MCF 10A (cell line): ENCODE measurements at regions not wholly inside any gene's neighbourhood (a gene's known extent, or its start where the extent isn't known, plus 50 kb on each side); places are given as distances from the start of the nearest gene placed in this dataset.

Experiments
- BruUV-seq: library from RNA; stranded (reverse); fragments of 400-500 nt; replicated peaks from 2 replicates; lab custom pipeline; 2021; lab: Mats Ljungman, UMichigan
- CTCF ChIA-PET: fragments of 300-600 bp; sonication (Branson Sonifier 250); formaldehyde crosslinking; extraction: SDS; loops from one replicate; lab custom pipeline; 2021; ENCODE audit warnings: antibody characterized with exemption, inconsistent platforms; lab: Yijun Ruan, JAX
- POLR2A ChIA-PET: fragments of 300-600, 350-650 bp; sonication (Branson Sonifier 250); formaldehyde crosslinking; extraction: SDS; loops from one replicate; lab custom pipeline; 2020; ENCODE audit warnings: antibody characterized with exemption, inconsistent platforms; lab: Yijun Ruan, JAX
- DNase-seq: peaks from one replicate; pipeline ENCODE4 v3.0.0-alpha.2; 2018; ENCODE audit not compliant: unreplicated experiment
- H3K27ac Mint-ChIP-seq: one replicate; pipeline ENCODE4 v1.8.0; 2022; ENCODE audit warnings: mild to moderate bottlenecking, low read depth, mixed read lengths; ENCODE audit not compliant: unreplicated experiment
- H3K27me3 Mint-ChIP-seq: one replicate; pipeline ENCODE4 v1.8.0; 2022; ENCODE audit warnings: mixed read lengths; ENCODE audit not compliant: insufficient read depth, unreplicated experiment
- H3K36me3 Mint-ChIP-seq: one replicate; pipeline ENCODE4 v1.8.0; 2022; ENCODE audit warnings: mild to moderate bottlenecking, moderate library complexity, mixed read lengths; ENCODE audit not compliant: insufficient read depth, unreplicated experiment
- H3K4me1 Mint-ChIP-seq: one replicate; pipeline ENCODE4 v1.8.0; 2022; ENCODE audit warnings: mixed read lengths; ENCODE audit not compliant: insufficient read depth, unreplicated experiment
- H3K4me3 Mint-ChIP-seq: one replicate; pipeline ENCODE4 v1.8.0; 2022; ENCODE audit warnings: mild to moderate bottlenecking, moderate library complexity, mixed read lengths; ENCODE audit not compliant: unreplicated experiment
- H3K9me3 Mint-ChIP-seq: one replicate; pipeline ENCODE4 v1.8.0; 2022; ENCODE audit warnings: mixed read lengths; ENCODE audit not compliant: unreplicated experiment
- CTCF ChIP-seq: fragments of 200-600 bp; IDR thresholded peaks from one replicate; pipeline ENCODE4 v1.8.0; 2022; ENCODE audit warnings: antibody characterized with exemption, mild to moderate bottlenecking; ENCODE audit not compliant: unreplicated experiment
- intact Hi-C: fragments of 100-400 bp; cut with micrococcal nuclease; formaldehyde crosslinking; loops from 2 replicates; pipeline ENCODE4 v1.14.1; 2022

- ChIA-PET CTCF (no interaction called here), POLR2A (no interaction called here)
- peaks cover 47% of the 10 kb centered on the region for H3K27me3 Mint-ChIP-seq
- H3K27ac Mint-ChIP-seq, result no peak overlapping the region
- no peak overlapping the region for H3K4me3 Mint-ChIP-seq
- peaks cover 6% of the 10 kb centered on the region for H3K9me3 Mint-ChIP-seq
- no peaks in the 10 kb centered on the region for H3K36me3 Mint-ChIP-seq
- TF ChIP-seq CTCF, result no peak
- no TSS peak for BruUV-seq
- intact Hi-C loops, result no loop called here
- peaks cover 11% of the 10 kb centered on the region for H3K4me1 Mint-ChIP-seq
- DNase-seq, result no peak
Observed at GRCh38 chr7:45242261-45242660, 84.7 kb downstream of the RAMP3 start.

- POLR2A ChIA-PET, result interaction anchor here (0.7 kb wide), 1 partner anchor 121 kb away, joined by 3 read pairs; no protein-coding TSS in a partner anchor
- TF ChIP-seq CTCF, result no peak
Observed at GRCh38 chr7:45242698-45243097, 85.1 kb downstream of the RAMP3 start.

GRCh38 chr7:45244981-45245380 lies 87.4 kb downstream of the RAMP3 start:
- BruUV-seq, result no TSS peak
- Mint-ChIP-seq H3K27ac (no peak overlapping the region), H3K4me1 (peaks cover 7% of the 10 kb centered on the region), H3K27me3 (peaks cover 74% of the 10 kb centered on the region), H3K4me3 (no peak overlapping the region), H3K36me3 (no peaks in the 10 kb centered on the region), H3K9me3 (peaks cover 10% of the 10 kb centered on the region)
- POLR2A ChIA-PET, result no interaction called here
- DNase-seq, result no peak
- CTCF ChIA-PET, result interaction anchor here (0.6 to 2.0 kb wide), 4 partner anchors 14 to 30 kb away, joined by 3 to 9 read pairs (median 4); no protein-coding TSS in a partner anchor
- no peak for TF ChIP-seq CTCF
- intact Hi-C loops, result no loop called here

More at GRCh38 chr7:45242698-45243097, 85.1 kb downstream of the RAMP3 start:
- no peak overlapping the region for H3K4me3 Mint-ChIP-seq
- peaks cover 10% of the 10 kb centered on the region for H3K9me3 Mint-ChIP-seq
- no peak overlapping the region for H3K27ac Mint-ChIP-seq
- DNase-seq, result no peak
- no peaks in the 10 kb centered on the region for H3K36me3 Mint-ChIP-seq
- H3K27me3 Mint-ChIP-seq, result peaks cover 51% of the 10 kb centered on the region
- CTCF ChIA-PET, result interaction anchor here (0.6 kb wide), 1 partner anchor 76 kb away, joined by 4 read pairs; no protein-coding TSS in a partner anchor
- H3K4me1 Mint-ChIP-seq, result peaks cover 11% of the 10 kb centered on the region
- intact Hi-C loops, result no loop called here
- no TSS peak for BruUV-seq

- H3K27ac Mint-ChIP-seq, result no peak overlapping the region
- TF ChIP-seq CTCF, result no peak
- ChIA-PET POLR2A (no interaction called here), CTCF (interaction anchor here (0.6 to 2.0 kb wide), 4 partner anchors 13 to 109 kb away, joined by 3 to 7 read pairs (median 4); no protein-coding TSS in a partner anchor)
- H3K9me3 Mint-ChIP-seq, result peaks cover 10% of the 10 kb centered on the region
- intact Hi-C loops, result no loop called here
- no peak for DNase-seq
- H3K4me3 Mint-ChIP-seq, result no peak overlapping the region
- peaks cover 1% of the 10 kb centered on the region for H3K4me1 Mint-ChIP-seq
- no TSS peak for BruUV-seq
- peaks cover 88% of the 10 kb centered on the region for H3K27me3 Mint-ChIP-seq
- H3K36me3 Mint-ChIP-seq, result no peaks in the 10 kb centered on the region
Observed at GRCh38 chr7:45246339-45246738, 88.7 kb downstream of the RAMP3 start.
